K562 (cell line): ENCODE measurements at regions not wholly inside any gene's neighbourhood (a gene's known extent, or its start where the extent isn't known, plus 50 kb on each side); places are given as distances from the start of the nearest gene placed in this dataset.

Experiments used
- JUNB ChIP-seq: fragments of 450-650 bp; formaldehyde crosslinking; conservative IDR thresholded peaks from 2 replicates; pipeline ENCODE4 v1.4.0; 2020; ENCODE audit warnings: mild to moderate bottlenecking
- MYNN ChIP-seq, 2 experiments: sonication (generic); formaldehyde crosslinking in 1 of 2; IDR thresholded peaks; 2 replicates each; pipeline versions ENCODE4 v1.5.0 to v1.6.1; 2016 to 2020; ENCODE audit warnings: antibody characterized with exemption in 1 of 2, missing genetic modification reagents in 1 of 2
- SNRNP70 ChIP-seq: fragments of 200-400 bp; formaldehyde crosslinking; optimal IDR thresholded peaks from 2 replicates; pipeline ENCODE3; 2017; ENCODE audit warnings: low read depth, low read length
- TF ChIP-seq, protein P1 (sequence below), 3 experiments: IDR thresholded peaks in 2 of 3; conservative IDR thresholded peaks in 1 of 3; 2 replicates each; pipeline ENCODE4 v1.5.1; 2011 to 2012; ENCODE audit warnings: low read length in 3 of 3, mild to moderate bottlenecking in 3 of 3, control low read depth in 2 of 3, improper control_type of control experiment in 1 of 3, inconsistent platforms in 1 of 3, low read depth in 1 of 3, mixed read lengths in 1 of 3, moderate library complexity in 1 of 3; ENCODE audit not compliant: insufficient read depth in 2 of 3
- TF ChIP-seq, protein P2 (sequence below): fragments of 250-450 bp; sonication (Bioruptor Pico); IDR thresholded peaks from 2 replicates; pipeline ENCODE4 v1.8.0; 2021; ENCODE audit warnings: mild to moderate bottlenecking, moderate library complexity

DNA sequence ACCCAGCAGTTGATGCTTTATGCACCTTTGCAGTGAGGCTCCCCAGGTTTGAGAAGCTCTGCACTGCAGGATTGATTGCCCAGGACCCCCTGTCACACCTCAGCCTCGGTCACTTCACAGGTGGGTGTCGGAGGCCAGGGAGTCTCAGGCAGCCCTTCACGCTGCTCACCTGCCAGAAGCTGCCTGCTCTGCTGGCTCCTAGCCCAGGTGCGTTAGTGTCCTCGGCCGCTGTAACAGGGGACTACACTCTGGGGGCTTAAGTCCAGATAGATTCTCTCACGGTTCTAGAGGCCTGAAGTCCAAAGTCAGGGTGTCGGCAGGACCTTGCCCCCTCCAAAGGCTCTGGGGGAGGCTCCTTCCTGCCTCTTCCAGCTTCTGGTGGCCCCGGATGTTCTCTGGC is 79.9 kb downstream of the CPZ start:
- TF ChIP-seq, protein P1, sequence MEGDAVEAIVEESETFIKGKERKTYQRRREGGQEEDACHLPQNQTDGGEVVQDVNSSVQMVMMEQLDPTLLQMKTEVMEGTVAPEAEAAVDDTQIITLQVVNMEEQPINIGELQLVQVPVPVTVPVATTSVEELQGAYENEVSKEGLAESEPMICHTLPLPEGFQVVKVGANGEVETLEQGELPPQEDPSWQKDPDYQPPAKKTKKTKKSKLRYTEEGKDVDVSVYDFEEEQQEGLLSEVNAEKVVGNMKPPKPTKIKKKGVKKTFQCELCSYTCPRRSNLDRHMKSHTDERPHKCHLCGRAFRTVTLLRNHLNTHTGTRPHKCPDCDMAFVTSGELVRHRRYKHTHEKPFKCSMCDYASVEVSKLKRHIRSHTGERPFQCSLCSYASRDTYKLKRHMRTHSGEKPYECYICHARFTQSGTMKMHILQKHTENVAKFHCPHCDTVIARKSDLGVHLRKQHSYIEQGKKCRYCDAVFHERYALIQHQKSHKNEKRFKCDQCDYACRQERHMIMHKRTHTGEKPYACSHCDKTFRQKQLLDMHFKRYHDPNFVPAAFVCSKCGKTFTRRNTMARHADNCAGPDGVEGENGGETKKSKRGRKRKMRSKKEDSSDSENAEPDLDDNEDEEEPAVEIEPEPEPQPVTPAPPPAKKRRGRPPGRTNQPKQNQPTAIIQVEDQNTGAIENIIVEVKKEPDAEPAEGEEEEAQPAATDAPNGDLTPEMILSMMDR (IDR thresholded peaks at IDR 0.05 in 2 of 3, conservative IDR thresholded peaks at IDR 0.05 in 1 of 3; ENCODE audit: insufficient read depth in 2 of 3, low read depth in 1 of 3, low read length in 3 of 3) = no peak
- TF ChIP-seq SNRNP70 (no peak), MYNN (IDR thresholded peaks at IDR 0.05) (no peak), MYNN (CRISPR knock-in tag; IDR thresholded peaks at IDR 0.05) (no peak), JUNB (CRISPR knock-in tag) (no peak)
- TF ChIP-seq, protein P2, sequence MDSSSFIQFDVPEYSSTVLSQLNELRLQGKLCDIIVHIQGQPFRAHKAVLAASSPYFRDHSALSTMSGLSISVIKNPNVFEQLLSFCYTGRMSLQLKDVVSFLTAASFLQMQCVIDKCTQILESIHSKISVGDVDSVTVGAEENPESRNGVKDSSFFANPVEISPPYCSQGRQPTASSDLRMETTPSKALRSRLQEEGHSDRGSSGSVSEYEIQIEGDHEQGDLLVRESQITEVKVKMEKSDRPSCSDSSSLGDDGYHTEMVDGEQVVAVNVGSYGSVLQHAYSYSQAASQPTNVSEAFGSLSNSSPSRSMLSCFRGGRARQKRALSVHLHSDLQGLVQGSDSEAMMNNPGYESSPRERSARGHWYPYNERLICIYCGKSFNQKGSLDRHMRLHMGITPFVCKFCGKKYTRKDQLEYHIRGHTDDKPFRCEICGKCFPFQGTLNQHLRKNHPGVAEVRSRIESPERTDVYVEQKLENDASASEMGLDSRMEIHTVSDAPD (CRISPR knock-in tag) = no peak
